NCI-H2196 (cell line): ENCODE measurements at regions not wholly inside any gene's neighbourhood (a gene's known extent, or its start where the extent isn't known, plus 50 kb on each side); places are given as distances from the start of the nearest gene placed in this dataset.

Source experiments
- DNase-seq: peaks from one replicate; lab custom pipeline; 2025; ENCODE audit not compliant: unreplicated experiment; lab: John Stamatoyannopoulos, UW

DNA sequence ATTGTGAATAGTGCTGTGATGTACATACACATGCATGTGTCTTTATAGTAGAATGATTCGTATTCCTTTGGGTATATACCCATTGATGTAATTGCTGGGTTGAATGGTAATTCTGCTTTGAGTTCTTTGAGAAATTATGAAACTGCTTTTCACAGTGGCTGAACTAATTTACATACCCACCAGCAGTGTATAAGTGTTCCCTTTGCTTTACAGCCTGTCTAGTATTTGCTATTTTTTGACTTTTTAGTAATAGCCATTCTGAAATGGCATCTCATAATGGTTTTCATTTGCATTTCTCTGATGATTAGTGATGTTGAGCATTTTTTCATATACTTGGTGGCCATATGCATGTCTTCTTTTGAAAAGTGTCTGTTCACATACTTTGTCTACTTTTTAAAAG lies 54.5 kb upstream of the FAM78B start:
- DNase-seq = no peak

DNA sequence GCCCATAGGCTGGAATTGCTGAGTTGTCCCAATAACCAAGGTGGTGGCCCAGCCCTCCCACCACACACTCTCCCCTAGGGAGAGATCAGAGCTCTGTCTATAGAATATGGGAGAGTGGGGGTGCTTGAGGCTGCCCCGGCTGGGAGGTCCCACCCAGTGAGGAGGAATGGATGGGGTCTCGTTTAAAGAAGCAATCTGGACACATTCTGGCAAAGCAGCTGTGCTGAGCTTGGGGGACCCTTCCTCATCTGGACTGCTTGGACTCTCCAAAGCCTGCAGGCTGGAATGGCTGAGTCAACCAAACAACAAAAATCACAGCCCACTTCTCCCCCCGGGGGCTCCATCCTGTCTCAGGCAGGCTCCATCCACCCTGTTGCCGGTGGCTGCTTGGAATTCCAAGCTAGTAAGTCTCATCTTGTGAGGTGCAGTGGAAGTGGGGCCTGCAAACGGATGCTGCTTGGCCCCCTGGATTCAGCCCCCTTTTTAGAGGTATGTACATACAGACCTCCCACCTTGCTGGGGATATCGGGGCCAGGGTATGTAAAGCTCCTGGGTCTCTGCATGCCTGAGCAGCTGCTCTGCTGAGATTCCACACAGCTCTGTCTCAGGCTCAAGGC lies 67.1 kb upstream of the FAM78B start:
- no peak for DNase-seq

DNA sequence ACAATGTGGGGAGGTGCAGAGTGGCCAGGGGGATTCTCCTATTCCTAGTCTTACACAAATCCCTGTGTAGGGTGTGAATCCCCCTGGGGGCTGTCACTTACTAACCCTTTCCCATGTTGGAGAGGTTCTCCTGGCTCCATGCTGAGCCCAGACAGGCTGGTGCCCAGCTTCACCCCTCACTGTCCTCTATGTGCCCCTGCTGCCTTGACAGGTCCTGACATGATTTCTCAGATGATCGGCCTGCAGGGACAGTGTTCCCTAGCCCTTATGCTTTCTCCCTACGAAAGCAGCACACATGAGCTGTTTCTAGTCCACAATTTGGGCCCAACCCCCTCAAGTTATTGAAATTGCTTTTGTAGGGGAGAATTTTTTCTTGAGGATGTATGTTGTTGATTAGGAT lies 68.9 kb upstream of the FAM78B start:
- no peak for DNase-seq

DNA sequence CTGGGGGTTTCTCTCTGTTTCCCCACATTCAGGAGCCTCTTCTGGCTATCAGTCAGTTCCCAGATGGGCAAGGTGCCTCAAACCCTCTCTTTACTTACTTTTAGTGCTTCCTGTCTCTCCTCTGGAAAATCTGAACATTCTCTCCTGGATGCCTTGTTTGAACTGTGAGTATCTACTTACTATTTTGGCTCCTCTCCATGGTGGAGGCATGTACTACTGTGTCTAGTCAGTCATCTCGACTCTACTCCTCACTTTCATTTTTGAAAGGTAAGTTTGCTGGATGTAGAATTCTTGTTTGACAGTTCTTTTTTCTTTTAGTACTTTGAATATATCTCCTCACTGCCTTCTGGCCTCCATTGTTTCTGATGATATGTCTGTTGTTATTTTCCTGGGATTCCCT lies 70.9 kb upstream of the FAM78B start:
- DNase-seq = no peak

GRCh38 chr1:166253076-166253779 lies 86.4 kb upstream of the FAM78B start:
- DNase-seq = no peak

DNA sequence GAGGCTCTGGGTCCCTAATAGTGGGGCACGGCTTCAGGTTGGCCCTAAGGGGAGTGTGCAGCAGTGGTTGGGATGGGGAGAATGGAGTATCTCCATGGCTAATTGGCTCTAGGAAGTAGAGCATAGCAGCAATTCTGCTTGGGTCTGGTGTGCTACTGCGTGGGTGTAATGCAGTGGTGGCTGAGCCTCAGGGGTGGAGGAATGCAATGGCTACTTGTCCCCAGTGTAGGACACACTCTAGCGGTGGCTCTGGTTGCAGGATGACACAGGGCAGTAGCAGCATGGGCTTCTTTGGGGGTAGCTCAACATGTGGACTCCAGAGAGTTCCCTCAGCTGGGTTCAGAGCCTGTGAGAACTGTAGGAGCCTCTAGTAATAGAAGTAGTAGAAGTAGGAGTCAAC lies 91.2 kb upstream of the FAM78B start:
- no peak for DNase-seq

DNA sequence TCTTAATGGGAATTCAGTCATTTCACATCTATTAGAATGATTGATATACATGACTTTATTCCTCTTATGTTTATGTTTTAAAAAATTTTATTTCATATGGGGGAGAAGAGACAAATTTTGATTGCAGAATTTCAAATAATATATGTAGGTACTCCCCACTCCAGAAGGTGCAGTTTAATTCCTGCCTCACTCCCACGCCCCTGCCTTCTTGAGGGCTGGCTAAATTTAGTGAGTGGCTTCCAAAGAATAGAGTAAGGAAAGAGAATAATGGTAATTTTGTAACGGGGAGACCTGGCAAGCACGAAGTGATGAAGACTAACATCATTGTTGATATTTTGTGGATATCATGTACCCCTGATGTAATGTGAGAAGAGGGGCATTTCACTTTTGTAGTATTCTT lies 94.7 kb upstream of the FAM78B start:
- DNase-seq = no peak

DNA sequence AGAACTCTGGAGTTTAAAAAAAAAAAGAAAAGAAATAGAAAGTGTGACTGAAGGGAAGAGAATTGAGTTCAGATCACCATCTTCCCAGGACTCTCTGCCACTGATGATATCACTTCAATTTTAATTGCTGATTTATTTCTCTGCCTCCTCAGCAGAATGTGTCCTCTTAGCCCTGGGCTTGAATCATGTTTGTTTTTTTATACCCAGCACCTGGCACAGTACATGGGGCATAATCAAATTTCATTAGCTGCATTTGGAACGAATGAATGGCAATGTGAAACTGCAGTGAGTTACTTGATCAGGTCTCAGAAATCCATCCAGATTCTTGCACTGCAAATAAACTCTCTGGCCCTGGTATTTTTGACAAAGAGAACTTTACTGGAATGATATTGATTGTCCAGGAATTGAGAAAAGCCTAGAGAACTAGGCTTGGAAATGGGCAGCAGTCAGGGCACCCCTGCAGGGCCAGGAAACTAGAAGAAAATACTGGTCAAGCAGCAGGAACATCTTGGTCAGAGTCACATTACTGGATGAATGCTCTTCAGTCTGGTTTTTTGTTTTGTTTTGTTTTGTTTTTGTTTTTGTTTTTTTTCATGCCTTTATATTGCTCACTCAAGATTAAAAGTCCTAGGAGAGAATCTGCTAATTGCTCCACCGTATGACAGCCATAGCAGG lies 103.8 kb upstream of the FAM78B start:
- DNase-seq = no peak

DNA sequence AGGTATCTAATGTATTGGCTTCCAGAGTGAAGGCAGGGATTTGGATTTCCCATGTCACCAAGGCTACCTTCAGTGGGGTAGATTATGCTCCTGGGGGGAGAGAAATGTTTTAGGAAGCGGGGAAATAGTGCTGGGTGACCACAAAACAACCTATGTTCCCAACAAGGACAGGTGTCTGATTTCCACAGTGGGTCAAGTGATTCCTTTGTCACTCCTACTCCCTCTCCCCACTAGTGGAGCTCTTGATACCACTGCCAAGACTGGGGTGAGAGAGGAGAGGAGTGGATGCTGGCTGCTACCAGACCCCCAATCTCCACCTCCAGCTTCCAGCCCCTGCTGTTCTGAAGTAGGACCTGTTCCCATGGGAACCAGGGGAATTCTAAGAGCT lies 104.3 kb upstream of the FAM78B start:
- DNase-seq = no peak

DNA sequence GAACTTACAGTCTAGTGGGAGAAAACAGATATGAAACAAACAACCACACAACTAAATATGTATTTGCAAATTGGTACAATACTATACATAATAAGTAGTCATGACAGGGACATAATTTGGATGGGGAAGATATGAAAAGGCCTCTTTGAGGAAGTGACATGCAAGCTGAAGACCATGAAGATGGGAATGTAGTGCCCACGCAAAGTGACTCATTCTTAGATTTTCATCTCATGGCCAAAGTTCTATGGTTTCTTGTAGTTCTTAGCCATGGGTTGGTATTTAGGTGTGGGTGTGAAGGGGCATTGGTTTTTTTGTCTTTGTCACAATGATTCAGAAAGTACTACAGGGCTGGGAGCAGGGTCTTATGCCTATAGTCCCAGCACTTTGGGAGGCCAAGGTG lies 105.4 kb upstream of the FAM78B start:
- DNase-seq = no peak

DNA sequence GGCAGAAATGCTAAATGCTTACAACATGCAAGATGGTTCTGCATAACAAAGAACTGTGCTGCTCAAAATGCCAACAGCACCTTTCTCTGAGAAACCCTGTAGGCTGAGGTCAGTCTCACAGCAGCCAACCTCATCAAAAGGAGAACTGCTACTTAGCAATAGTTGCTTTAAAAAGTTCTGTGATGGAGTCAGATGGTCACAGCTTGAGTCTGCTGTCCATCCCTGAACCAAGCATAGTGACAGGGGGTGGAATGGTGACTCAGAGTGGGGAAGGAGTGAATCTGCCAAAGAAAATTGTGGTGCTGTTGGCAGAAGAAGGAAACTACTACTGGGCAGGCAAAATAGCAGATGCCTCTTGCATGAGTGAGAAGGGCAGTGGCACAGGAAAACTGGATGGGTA lies 106.0 kb upstream of the FAM78B start:
- DNase-seq = no peak

DNA sequence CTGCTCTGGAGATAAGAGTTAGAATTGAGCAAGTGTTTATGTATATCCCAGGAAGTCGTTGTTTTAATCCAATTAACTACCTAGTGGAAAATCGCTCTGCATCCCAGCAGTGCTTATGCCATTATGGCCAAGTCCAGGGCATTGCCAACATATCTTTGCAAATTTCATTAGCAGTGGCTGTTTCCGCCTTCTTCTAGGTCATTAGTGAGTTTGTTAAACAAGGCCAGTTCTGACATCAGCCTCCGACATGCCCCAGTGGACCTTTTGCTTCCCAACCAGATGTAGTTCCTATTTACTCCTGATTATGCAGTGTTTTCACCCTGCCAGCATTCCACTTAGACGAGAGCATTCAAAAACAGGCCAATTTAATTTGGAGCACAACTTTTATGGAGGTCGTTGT lies 106.8 kb upstream of the FAM78B start:
- no peak for DNase-seq

DNA sequence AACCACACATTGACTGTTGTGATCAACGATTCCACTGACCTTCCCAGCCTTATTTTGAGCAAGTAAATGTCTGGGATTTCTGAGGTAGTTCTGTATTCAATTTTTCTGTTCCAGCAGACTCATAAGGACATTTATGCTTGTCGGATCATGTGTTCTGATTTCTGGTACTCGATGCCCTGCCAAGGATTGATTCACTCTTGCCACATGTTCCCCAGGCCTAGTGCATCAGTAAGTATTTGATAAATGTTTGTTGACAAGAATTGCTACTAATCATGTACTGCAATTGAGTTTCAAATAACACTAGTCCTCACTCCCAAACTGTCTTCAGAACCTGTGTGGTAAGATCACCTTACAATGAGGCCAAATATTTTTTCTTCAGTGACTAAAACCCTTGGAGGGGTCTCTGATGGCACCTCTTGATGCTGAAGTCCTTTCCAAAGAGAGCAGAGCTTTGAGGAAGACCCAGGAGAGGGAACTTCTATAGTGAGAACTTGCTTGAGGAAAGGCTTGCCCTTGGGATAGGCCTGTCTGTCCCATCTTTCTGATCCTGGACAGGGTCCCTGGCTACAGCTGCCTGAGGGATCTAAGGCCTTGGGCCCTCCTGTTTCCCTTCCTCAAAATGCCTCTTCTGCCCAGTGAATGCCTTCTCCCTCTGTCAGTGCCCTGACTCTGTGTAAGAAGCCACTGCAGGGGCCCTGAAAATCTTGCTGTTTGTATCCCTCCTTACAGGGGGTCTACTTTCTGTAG lies 115.8 kb upstream of the FAM78B start:
- DNase-seq = no peak

- DNase-seq = no peak
Measured at GRCh38 chr1:166283190-166283589, 116.4 kb upstream of the FAM78B start.

DNA sequence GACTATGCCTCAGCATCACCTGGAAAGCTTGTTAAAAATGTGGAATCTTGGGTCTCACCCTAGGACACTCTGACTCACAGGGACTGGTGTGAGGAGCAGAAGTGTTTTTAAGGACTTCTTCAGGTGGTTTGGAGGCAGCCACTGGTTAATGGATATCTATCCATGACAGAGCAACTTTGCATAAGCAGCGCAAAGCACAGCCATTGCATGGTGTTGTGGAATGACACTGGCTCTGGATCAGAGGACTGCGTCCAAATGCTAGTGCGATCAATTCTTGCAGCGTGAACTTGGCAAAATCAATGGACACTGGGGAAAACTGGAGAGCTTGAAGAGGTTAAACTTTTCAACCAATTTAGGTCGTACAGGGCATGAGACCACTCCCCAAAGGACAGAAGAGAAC lies 116.8 kb upstream of the FAM78B start:
- no peak for DNase-seq

- DNase-seq = no peak
Measured at GRCh38 chr1:166289309-166290050, 122.7 kb upstream of the FAM78B start.

- DNase-seq = no peak
Measured at GRCh38 chr1:166295656-166296055, 128.9 kb upstream of the FAM78B start.

- DNase-seq = no peak
Measured at GRCh38 chr1:166297993-166298392, 131.2 kb upstream of the FAM78B start.

DNA sequence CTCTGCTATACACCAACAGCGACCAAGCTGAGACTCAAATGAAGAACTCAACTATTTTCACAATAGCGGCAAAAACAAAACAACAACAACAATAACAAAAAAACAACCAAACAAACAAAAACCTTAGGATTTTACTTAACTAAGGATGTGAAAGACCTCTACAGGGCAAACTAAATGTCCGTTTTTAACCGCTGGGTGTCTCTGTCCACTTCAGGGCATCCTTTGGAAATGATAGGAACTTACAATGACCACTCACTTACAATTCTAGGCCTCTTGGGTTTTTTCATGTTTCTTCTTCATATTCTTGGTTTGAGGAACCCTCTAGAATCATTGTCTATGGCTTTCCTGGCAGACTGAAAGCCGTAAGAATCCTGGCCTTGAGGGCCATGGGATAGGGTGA lies 134.0 kb upstream of the FAM78B start:
- DNase-seq = no peak

- no peak for DNase-seq
Measured at GRCh38 chr1:166302989-166303758, 136.4 kb upstream of the FAM78B start.
